B cell (primary cell): ENCODE measurements at regions not wholly inside any gene's neighbourhood (a gene's known extent, or its start where the extent isn't known, plus 50 kb on each side); places are given as distances from the start of the nearest gene placed in this dataset.

Experiments
- ATAC-seq: fragments of 200-7000 bp; cut with Tn5 transposase; one replicate; pipeline ENCODE4 v1.10.0; 2021; ENCODE audit warnings: low read depth, mild to moderate bottlenecking, moderate number of reproducible peaks, moderate library complexity
- CTCF ChIA-PET: fragments of 350-600 bp; sonication (Branson Sonifier 250); formaldehyde crosslinking; loops from one replicate; lab custom pipeline; 2021; ENCODE audit warnings: antibody characterized with exemption, inconsistent platforms; lab: Charles Lee
- POLR2A ChIA-PET: fragments of 350-600 bp; sonication (Branson Sonifier 250); formaldehyde crosslinking; loops from one replicate; lab custom pipeline; 2021; ENCODE audit warnings: antibody characterized with exemption; lab: Charles Lee
- DNase-seq: peaks from one replicate; pipeline ENCODE4 v3.0.0; 2013
- H2AFZ ChIP-seq: 2 replicates; pipeline ENCODE4 v1.6.1; 2012; ENCODE audit warnings: mild to moderate bottlenecking, low read depth, low read length; ENCODE audit not compliant: insufficient read depth, poor library complexity, severe bottlenecking
- H3K27ac ChIP-seq, 2 donors: 1 replicate in 1 of 2; 2 replicates in 1 of 2; pipeline ENCODE4 v1.5.1; 2012 to 2013; ENCODE audit warnings: low read length in 2 of 2, mild to moderate bottlenecking in 2 of 2, moderate library complexity in 1 of 2
- H3K27me3 ChIP-seq, 4 experiments: fragments of 200-600 bp in 1 of 4; sonication (generic) in 1 of 4; replicated peaks in 1 of 4; 1 replicate in 2 of 4; 2 replicates in 2 of 4; pipeline versions ENCODE4 v1.6.1 to v1.7.0; 2013 to 2016; ENCODE audit warnings: low read length in 3 of 4, mild to moderate bottlenecking in 2 of 4, mixed read lengths in 1 of 4, moderate library complexity in 1 of 4; ENCODE audit not compliant: insufficient read depth in 4 of 4, control insufficient read depth in 3 of 4; ENCODE audit errors: control extremely low read depth in 1 of 4
- H3K36me3 ChIP-seq, 2 experiments: replicated peaks in 1 of 2; 1 replicate in 1 of 2; 2 replicates in 1 of 2; pipeline versions ENCODE4 v1.6.1 to v1.7.1; 2013; ENCODE audit warnings: low read length in 1 of 2; ENCODE audit not compliant: insufficient read depth in 2 of 2, control insufficient read depth in 1 of 2; ENCODE audit errors: control extremely low read depth in 1 of 2, extremely low read depth in 1 of 2
- H3K4me1 ChIP-seq, 2 donors: fragments of 200-600 bp in 1 of 2; sonication (generic) in 1 of 2; 1 replicate in 1 of 2; 2 replicates in 1 of 2; pipeline versions ENCODE4 v1.5.1 to v1.6.1; 2013 to 2017; ENCODE audit warnings: low read length in 2 of 2; ENCODE audit not compliant: control insufficient read depth in 2 of 2, insufficient read depth in 2 of 2
- H3K4me2 ChIP-seq: replicated peaks from 2 replicates; pipeline ENCODE3; 2012; ENCODE audit warnings: mild to moderate bottlenecking, low read depth, low read length; ENCODE audit not compliant: poor library complexity, severe bottlenecking
- H3K4me3 ChIP-seq, 5 experiments: fragments of 200-600 bp in 1 of 5; sonication (generic) in 1 of 5; 1 replicate in 3 of 5; 2 replicates in 2 of 5; pipeline versions ENCODE4 v1.5.1 to v1.7.0; 2011 to 2016; ENCODE audit warnings: low read length in 4 of 5, mild to moderate bottlenecking in 4 of 5, low read depth in 2 of 5, control low read depth in 1 of 5, moderate library complexity in 1 of 5; ENCODE audit not compliant: insufficient read depth in 1 of 5; ENCODE audit errors: control extremely low read depth in 1 of 5, extremely low read depth in 1 of 5
- H3K79me2 ChIP-seq: fragments of 200-600 bp; sonication (generic); one replicate; pipeline ENCODE4 v1.6.0; 2016; ENCODE audit warnings: low read length; ENCODE audit not compliant: control insufficient read depth, insufficient read depth
- H3K9ac ChIP-seq: fragments of 200-600 bp; sonication (generic); 2 replicates; pipeline ENCODE4 v1.6.1; 2017; ENCODE audit warnings: mild to moderate bottlenecking, low read length, moderate library complexity
- H3K9me3 ChIP-seq, 3 donors: one replicate each; pipeline versions ENCODE4 v1.6.1 to v1.7.1; 2013; ENCODE audit warnings: low read length in 2 of 3; ENCODE audit not compliant: control insufficient read depth in 2 of 3, insufficient read depth in 1 of 3; ENCODE audit errors: control extremely low read depth in 1 of 3
- H4K20me1 ChIP-seq: 2 replicates; pipeline ENCODE4 v1.6.0; 2012; ENCODE audit warnings: mild to moderate bottlenecking, low read length; ENCODE audit not compliant: insufficient read depth, control insufficient read depth, poor library complexity, severe bottlenecking
- H3K27ac Mint-ChIP-seq: one replicate; pipeline ENCODE4 v1.8.0; 2021; ENCODE audit warnings: mixed read lengths
- H3K27me3 Mint-ChIP-seq: one replicate; pipeline ENCODE4 v1.8.0; 2021; ENCODE audit warnings: mixed read lengths
- H3K4me1 Mint-ChIP-seq: one replicate; pipeline ENCODE4 v1.8.0; 2021; ENCODE audit warnings: mixed read lengths
- H3K4me3 Mint-ChIP-seq: one replicate; pipeline ENCODE4 v1.8.0; 2021; ENCODE audit warnings: mixed read lengths
- H3K9me3 Mint-ChIP-seq: one replicate; pipeline ENCODE4 v1.8.0; 2022; ENCODE audit warnings: mixed read lengths; ENCODE audit not compliant: insufficient read depth
- CTCF ChIP-seq: fragments of 200-600 bp; IDR thresholded peaks from one replicate; pipeline ENCODE4 v1.8.0; 2022; ENCODE audit warnings: antibody characterized with exemption, mild to moderate bottlenecking
- EZH2 ChIP-seq: IDR thresholded peaks from 2 replicates; pipeline ENCODE4 v1.6.1; 2012; ENCODE audit warnings: borderline replicate concordance, low read depth, mild to moderate bottlenecking, moderate library complexity, low read length; ENCODE audit not compliant: insufficient read depth, poor library complexity, severe bottlenecking
- WGBS: methylation state at CpG from one replicate; pipeline ENCODE4 v1.1.5; 2013; ENCODE audit warnings: missing lambda C conversion rate; ENCODE audit not compliant: insufficient coverage; 5-methylcytosine and 5-hydroxymethylcytosine counted together
- intact Hi-C: fragments of 100-400 bp; cut with micrococcal nuclease; formaldehyde crosslinking; loops from one replicate; pipeline ENCODE4 v1.10.0; 2022

- Histone ChIP-seq H3K4me1 (no peaks in the 10 kb centered on the region), H3K9ac (no peak overlapping the region), H3K4me3 (no peak overlapping the region), H3K9me3 (no peaks in the 10 kb centered on the region), H3K36me3 (no peaks in the 10 kb centered on the region), H3K27ac (no peak overlapping the region), H4K20me1 (no peaks in the 10 kb centered on the region), H3K79me2 (no peaks in the 10 kb centered on the region), H2AFZ (no peak overlapping the region), H3K27me3 (no peaks in the 10 kb centered on the region), H3K4me2 (no peak overlapping the region)
- H3K4me1 Mint-ChIP-seq: no peaks in the 10 kb centered on the region
- ChIA-PET POLR2A (no interaction called here), CTCF (no interaction called here)
- intact Hi-C loops: no loop called here
- no peak overlapping the region for H3K4me3 Mint-ChIP-seq
- no CpG with 5 or more reads among the region's 6 CpGs for WGBS
- H3K27ac Mint-ChIP-seq: no peak overlapping the region
- ATAC-seq (no peak), DNase-seq (no peak)
- H3K27me3 Mint-ChIP-seq: no peaks in the 10 kb centered on the region
- no peaks in the 10 kb centered on the region for H3K9me3 Mint-ChIP-seq
- TF ChIP-seq EZH2: no peak
- TF ChIP-seq CTCF: no peak
Observed at GRCh38 chrX:19181345-19181744, 59.1 kb upstream of the ADGRG2 start.

GRCh38 chrX:19182785-19183184 is 60.5 kb upstream of the ADGRG2 start:
- H3K36me3 ChIP-seq: no peaks in the 10 kb centered on the region
- H3K4me3 ChIP-seq: no peak overlapping the region
- ATAC-seq (no peak), DNase-seq (no peak)
- 100% methylated on average over 2 of the region's 5 CpGs for WGBS
- ChIA-PET CTCF (no interaction called here), POLR2A (no interaction called here)
- H2AFZ ChIP-seq: no peak overlapping the region
- no peaks in the 10 kb centered on the region for H3K4me1 ChIP-seq
- no peaks in the 10 kb centered on the region for H3K9me3 ChIP-seq
- no peaks in the 10 kb centered on the region for H4K20me1 ChIP-seq
- no peak overlapping the region for H3K4me2 ChIP-seq
- no peaks in the 10 kb centered on the region for H3K79me2 ChIP-seq
- no peaks in the 10 kb centered on the region for H3K4me1 Mint-ChIP-seq
- no peak overlapping the region for H3K27ac Mint-ChIP-seq
- H3K4me3 Mint-ChIP-seq: no peak overlapping the region
- no peaks in the 10 kb centered on the region for H3K27me3 Mint-ChIP-seq
- no peak overlapping the region for H3K27ac ChIP-seq
- intact Hi-C loops: no loop called here
- no peaks in the 10 kb centered on the region for H3K9me3 Mint-ChIP-seq
- TF ChIP-seq CTCF (no peak), EZH2 (no peak)
- H3K27me3 ChIP-seq: no peaks in the 10 kb centered on the region
- H3K9ac ChIP-seq: no peak overlapping the region
